ENCODE measurements at regions not wholly inside any gene's neighbourhood (a gene's known extent, or its start where the extent isn't known, plus 50 kb on each side); places are given as distances from the start of the nearest gene placed in this dataset.

- TF ChIP-seq EZH2 (IDR thresholded peaks at IDR 0.05; ENCODE audit: low read length, unreplicated experiment) (no peak), EZH2phosphoT487 (IDR thresholded peaks at IDR 0.05; ENCODE audit: borderline replicate concordance, low read length) (no peak)
- TF ChIP-seq, protein P1, sequence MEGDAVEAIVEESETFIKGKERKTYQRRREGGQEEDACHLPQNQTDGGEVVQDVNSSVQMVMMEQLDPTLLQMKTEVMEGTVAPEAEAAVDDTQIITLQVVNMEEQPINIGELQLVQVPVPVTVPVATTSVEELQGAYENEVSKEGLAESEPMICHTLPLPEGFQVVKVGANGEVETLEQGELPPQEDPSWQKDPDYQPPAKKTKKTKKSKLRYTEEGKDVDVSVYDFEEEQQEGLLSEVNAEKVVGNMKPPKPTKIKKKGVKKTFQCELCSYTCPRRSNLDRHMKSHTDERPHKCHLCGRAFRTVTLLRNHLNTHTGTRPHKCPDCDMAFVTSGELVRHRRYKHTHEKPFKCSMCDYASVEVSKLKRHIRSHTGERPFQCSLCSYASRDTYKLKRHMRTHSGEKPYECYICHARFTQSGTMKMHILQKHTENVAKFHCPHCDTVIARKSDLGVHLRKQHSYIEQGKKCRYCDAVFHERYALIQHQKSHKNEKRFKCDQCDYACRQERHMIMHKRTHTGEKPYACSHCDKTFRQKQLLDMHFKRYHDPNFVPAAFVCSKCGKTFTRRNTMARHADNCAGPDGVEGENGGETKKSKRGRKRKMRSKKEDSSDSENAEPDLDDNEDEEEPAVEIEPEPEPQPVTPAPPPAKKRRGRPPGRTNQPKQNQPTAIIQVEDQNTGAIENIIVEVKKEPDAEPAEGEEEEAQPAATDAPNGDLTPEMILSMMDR (conservative IDR thresholded peaks at IDR 0.05; ENCODE audit: low read depth, low read length), result no peak
- H3K27ac ChIP-seq (ENCODE audit: low read length), result no peak overlapping the region
- intact Hi-C loops (cut with micrococcal nuclease), result no loop called here
- no peaks in the 10 kb centered on the region for H3K4me1 ChIP-seq (ENCODE audit: insufficient read depth, low read length)
- ChIA-PET CTCF (no interaction called here), POLR2A (ENCODE audit: unreplicated experiment) (no interaction called here)
- no peak for ATAC-seq
- H3K36me3 ChIP-seq (ENCODE audit: low read depth, low read length), result no peaks in the 10 kb centered on the region
- H3F3A ChIP-seq (ENCODE audit: low read length, unreplicated experiment), result no peaks in the 10 kb centered on the region
- H2AFZ ChIP-seq (ENCODE audit: low read length), result no peak overlapping the region
- no peak overlapping the region for H3K4me2 ChIP-seq (ENCODE audit: low read length)
- H3K9ac ChIP-seq (ENCODE audit: low read length), result no peak overlapping the region
- H4K20me1 ChIP-seq (ENCODE audit: low read length), result no peaks in the 10 kb centered on the region
- no peak for DNase-seq
- peaks cover 39% of the 10 kb centered on the region for H3K27me3 ChIP-seq (ENCODE audit: low read length)
- H3K79me2 ChIP-seq (ENCODE audit: low read length), result no peaks in the 10 kb centered on the region
- H3K9me3 ChIP-seq (ENCODE audit: low read length), result no peaks in the 10 kb centered on the region; the same call in 1 of the 2 replicates
- no peaks in the 10 kb centered on the region for H3K9me2 ChIP-seq (replicated peaks; ENCODE audit: low read length)
- no TSS peak for BruUV-seq (replicated peaks)
- no peak overlapping the region for H3K4me3 ChIP-seq (ENCODE audit: low read length)
These were observed 185.8 kb upstream of the UBE3A start for GRCh38 chr15:25624504-25625177.

DNA sequence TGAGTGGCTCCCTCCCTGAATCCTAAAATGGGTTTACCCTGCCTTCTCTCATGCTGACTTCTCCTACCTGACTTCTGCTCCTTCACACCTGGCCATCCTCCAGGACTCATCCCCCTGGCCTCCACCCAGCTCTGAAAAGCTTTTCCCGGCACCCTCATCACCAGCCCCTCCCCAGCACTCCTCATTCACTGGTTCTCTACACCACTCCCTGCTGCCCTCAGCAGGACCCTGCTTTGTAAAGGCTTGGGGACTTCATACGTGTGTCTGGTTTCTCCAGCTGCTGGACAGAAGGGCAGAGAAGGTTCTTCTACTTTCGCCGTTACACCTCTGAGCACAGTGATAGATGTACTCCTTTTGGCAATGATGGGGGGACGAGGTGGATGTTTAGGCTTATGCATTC is 184.9 kb upstream of the UBE3A start:
- DNase-seq (no peak), ATAC-seq (no peak)
- H3K79me2 ChIP-seq (ENCODE audit: low read length), result no peaks in the 10 kb centered on the region
- H3K9ac ChIP-seq (ENCODE audit: low read length), result no peak overlapping the region
- H3F3A ChIP-seq (ENCODE audit: low read length, unreplicated experiment), result no peaks in the 10 kb centered on the region
- intact Hi-C loops (cut with micrococcal nuclease), result no loop called here
- H4K20me1 ChIP-seq (ENCODE audit: low read length), result no peaks in the 10 kb centered on the region
- H3K27me3 ChIP-seq (ENCODE audit: low read length), result peaks cover 39% of the 10 kb centered on the region
- TF ChIP-seq, protein P1 (conservative IDR thresholded peaks at IDR 0.05; ENCODE audit: low read depth, low read length), result no peak
- TF ChIP-seq EZH2 (IDR thresholded peaks at IDR 0.05; ENCODE audit: low read length, unreplicated experiment) (no peak), EZH2phosphoT487 (IDR thresholded peaks at IDR 0.05; ENCODE audit: borderline replicate concordance, low read length) (no peak)
- H3K36me3 ChIP-seq (ENCODE audit: low read depth, low read length), result no peaks in the 10 kb centered on the region
- H3K9me3 ChIP-seq (ENCODE audit: low read length), result no peaks in the 10 kb centered on the region; the same call in 1 of the 2 replicates
- no peaks in the 10 kb centered on the region for H3K4me1 ChIP-seq (ENCODE audit: insufficient read depth, low read length)
- H2AFZ ChIP-seq (ENCODE audit: low read length), result no peak overlapping the region
- H3K27ac ChIP-seq (ENCODE audit: low read length), result no peak overlapping the region
- H3K9me2 ChIP-seq (replicated peaks; ENCODE audit: low read length), result no peaks in the 10 kb centered on the region
- H3K4me2 ChIP-seq (ENCODE audit: low read length), result no peak overlapping the region
- no TSS peak for BruUV-seq (replicated peaks)
- no peak overlapping the region for H3K4me3 ChIP-seq (ENCODE audit: low read length)
- POLR2A ChIA-PET (ENCODE audit: unreplicated experiment), result no interaction called here
- CTCF ChIA-PET, result no interaction called here

DNA sequence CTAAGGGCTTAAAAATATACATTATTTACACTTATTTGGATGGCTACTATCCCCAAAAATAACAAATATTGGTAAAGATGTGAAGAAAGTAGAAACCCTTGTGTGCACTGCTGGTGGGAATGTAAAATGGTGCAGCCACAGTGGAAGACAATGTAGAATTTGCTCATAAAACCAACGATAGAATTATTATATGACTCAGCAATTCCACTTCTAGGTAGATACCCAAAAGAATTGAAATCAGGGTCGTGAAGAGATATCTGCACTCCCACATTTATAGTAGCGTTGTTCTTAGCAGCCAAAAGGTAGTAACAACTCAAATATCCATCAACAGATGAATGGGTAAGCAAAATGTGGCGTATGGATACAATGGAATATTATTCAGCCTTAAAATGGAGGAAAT is 181.6 kb upstream of the UBE3A start:
- ChIA-PET CTCF (no interaction called here), POLR2A (ENCODE audit: unreplicated experiment) (no interaction called here)
- no TSS peak for BruUV-seq (replicated peaks)
- no peak overlapping the region for H2AFZ ChIP-seq (ENCODE audit: low read length)
- H3F3A ChIP-seq (ENCODE audit: low read length, unreplicated experiment), result no peaks in the 10 kb centered on the region
- no peak overlapping the region for H3K4me3 ChIP-seq (ENCODE audit: low read length)
- no peak for DNase-seq
- no peak overlapping the region for H3K4me2 ChIP-seq (ENCODE audit: low read length)
- TF ChIP-seq EZH2 (IDR thresholded peaks at IDR 0.05; ENCODE audit: low read length, unreplicated experiment), result no peak
- no peak for TF ChIP-seq EZH2phosphoT487 (IDR thresholded peaks at IDR 0.05; ENCODE audit: borderline replicate concordance, low read length)
- TF ChIP-seq, protein P1 (conservative IDR thresholded peaks at IDR 0.05; ENCODE audit: low read depth, low read length), result no peak
- peaks cover 30% of the 10 kb centered on the region for H3K27me3 ChIP-seq (ENCODE audit: low read length)
- no peaks in the 10 kb centered on the region for H3K36me3 ChIP-seq (ENCODE audit: low read depth, low read length)
- no peak for ATAC-seq
- no peaks in the 10 kb centered on the region for H4K20me1 ChIP-seq (ENCODE audit: low read length)
- no peaks in the 10 kb centered on the region for H3K79me2 ChIP-seq (ENCODE audit: low read length)
- H3K4me1 ChIP-seq (ENCODE audit: insufficient read depth, low read length), result no peaks in the 10 kb centered on the region
- intact Hi-C loops (cut with micrococcal nuclease), result no loop called here
- no peaks in the 10 kb centered on the region for H3K9me2 ChIP-seq (replicated peaks; ENCODE audit: low read length)
- no peak overlapping the region for H3K9ac ChIP-seq (ENCODE audit: low read length)
- H3K27ac ChIP-seq (ENCODE audit: low read length), result no peak overlapping the region
- no peaks in the 10 kb centered on the region; the same call in 1 of the 2 replicates for H3K9me3 ChIP-seq (ENCODE audit: low read length)

All from PC-3 (cell line).